ENCODE measurements at regions not wholly inside any gene's neighbourhood (a gene's known extent, or its start where the extent isn't known, plus 50 kb on each side); places are given as distances from the start of the nearest gene placed in this dataset.
"Not testable (repeated sequence)": the region's sequence is repeated elsewhere in the genome, so short reads cannot be mapped to it uniquely, and the experiment has no call there.

DNA sequence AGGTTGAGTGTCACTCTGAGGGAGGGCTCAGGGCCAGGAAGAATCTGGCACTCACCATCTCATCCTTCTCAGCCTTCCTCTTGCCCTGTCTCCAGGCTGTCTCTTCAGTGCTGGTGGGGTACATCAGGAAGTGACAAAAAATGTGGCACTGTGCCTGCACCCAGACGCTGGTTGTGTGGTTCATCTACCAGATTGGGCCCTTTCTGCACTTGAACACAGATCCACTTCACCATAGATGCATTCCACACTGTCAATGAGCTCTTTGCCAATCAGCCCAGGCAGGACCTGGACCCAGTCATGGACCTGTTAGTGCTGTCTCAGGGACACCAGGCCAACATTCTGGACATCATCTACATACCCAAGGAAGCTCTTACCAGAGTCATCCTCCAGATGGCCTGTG lies 247.7 kb downstream of the CWH43 start:
- not testable (repeated sequence) for DNase-seq

DNA sequence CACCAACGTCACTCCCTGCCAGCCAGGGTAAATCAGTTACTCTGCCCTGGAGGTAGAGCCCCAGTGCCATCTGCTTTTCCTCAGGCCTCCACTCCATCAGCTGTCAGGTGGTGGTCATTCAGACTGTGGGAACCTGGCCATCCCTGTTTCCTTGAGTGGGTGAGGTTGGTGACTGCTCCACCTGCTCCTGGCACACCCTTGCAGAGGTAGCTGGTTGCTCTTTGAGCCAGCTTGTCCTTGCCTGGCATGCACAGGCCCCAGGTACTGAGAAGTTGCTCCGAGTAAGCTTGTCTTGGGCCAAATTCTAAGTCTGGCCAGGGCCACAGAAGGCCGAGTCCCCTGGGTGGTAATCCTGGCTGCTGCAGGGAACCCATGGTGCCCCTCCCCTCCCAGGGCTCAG lies 248.3 kb downstream of the CWH43 start:
- H3K9me3 ChIP-seq = peaks cover 0 to 12% (median 0%) of the 10 kb centered on the region in 3 donors
- H3K36me3 ChIP-seq; H3K4me3 ChIP-seq; H3K27me3 ChIP-seq; H3K27ac ChIP-seq; DNase-seq; intact Hi-C loops (cut with DNase I); H3K4me1 ChIP-seq: not testable (repeated sequence)
- 29 to 46% methylated on average over 1 to 3 of the region's 3 CpGs for WGBS, 2 donors

More for the DNA sequence above, 247.7 kb downstream of the CWH43 start:
- H3K4me3 ChIP-seq; H3K36me3 ChIP-seq; H3K27me3 ChIP-seq; H3K27ac ChIP-seq; H3K4me1 ChIP-seq; intact Hi-C loops (cut with DNase I): not testable (repeated sequence)
- peaks cover 0 to 12% (median 0%) of the 10 kb centered on the region in 3 donors for H3K9me3 ChIP-seq
- WGBS, 2 donors = 40 to 50% methylated on average over 1 of the region's 1 CpG

DNA sequence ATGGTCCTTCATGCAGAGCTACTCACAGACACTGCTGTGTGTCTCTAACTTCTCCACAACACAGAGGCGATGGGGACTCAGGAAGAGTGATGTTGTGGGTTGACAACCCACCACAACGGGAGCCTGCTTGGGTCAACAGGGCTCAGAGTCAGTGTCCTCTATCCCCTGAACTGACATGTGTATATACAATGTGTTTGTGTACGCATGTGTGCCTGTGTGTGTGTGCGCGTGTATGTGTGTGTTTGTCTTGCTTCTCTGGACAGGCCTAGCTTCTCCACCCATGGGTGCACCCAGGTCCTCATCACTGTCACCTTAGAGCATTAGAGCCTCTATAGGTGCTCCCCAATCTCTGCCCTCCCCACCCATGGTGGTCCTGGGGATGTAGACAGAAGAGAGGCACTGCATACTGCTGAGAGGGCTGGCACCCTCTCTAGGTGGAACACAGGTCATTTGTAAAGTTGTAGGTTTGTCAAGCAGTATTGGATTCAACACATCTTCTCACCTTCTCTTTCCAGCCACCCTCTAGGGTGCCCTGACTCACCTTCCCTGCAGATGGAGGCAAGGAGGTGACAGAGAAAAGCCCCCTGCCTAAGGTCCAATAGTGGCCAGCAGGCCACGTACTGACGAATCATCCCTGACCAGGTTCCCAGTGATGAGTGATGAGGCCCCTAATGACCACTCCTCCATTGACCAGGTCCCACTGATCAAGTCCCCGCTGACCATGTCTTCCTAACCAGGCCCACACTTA lies 249.5 kb downstream of the CWH43 start:
- WGBS, 2 donors = 81 to 82% methylated on average over 5 to 7 of the region's 8 CpGs
- DNase-seq = not testable (repeated sequence)

DNA sequence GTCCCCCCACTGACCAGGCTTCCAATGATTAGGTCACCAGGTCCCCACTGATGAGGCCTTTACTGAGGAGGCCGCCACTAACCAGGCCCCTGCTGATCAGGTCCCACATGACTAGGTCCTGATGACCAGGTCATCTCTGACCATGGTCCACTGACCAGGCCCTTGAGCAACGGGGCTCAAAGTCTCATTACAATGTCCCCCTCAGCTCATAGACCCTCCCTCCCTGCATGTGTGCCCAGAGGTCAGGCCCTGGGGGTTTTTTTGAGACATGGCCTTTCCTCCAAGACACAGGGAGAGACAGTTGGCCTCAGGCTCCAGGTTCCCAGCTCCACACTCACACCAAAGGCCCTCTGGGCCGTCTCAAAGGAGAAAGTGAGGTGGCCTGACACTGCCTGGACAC lies 250.4 kb downstream of the CWH43 start:
- DNase-seq; intact Hi-C loops (cut with DNase I); H3K27ac ChIP-seq; H3K4me3 ChIP-seq; H3K4me1 ChIP-seq; H3K36me3 ChIP-seq; H3K27me3 ChIP-seq: not testable (repeated sequence)
- H3K9me3 ChIP-seq = peaks cover 0 to 12% (median 0%) of the 10 kb centered on the region in 3 donors
- 20 to 35% methylated on average over 1 to 2 of the region's 3 CpGs for WGBS, 2 donors

More for the DNA sequence above, 249.5 kb downstream of the CWH43 start:
- intact Hi-C loops (cut with DNase I); H3K27ac ChIP-seq; H3K4me1 ChIP-seq; H3K36me3 ChIP-seq; H3K27me3 ChIP-seq; H3K4me3 ChIP-seq: not testable (repeated sequence)
- peaks cover 0 to 12% (median 0%) of the 10 kb centered on the region in 3 donors for H3K9me3 ChIP-seq

- H3K4me3 ChIP-seq; H3K27me3 ChIP-seq; H3K4me1 ChIP-seq; H3K36me3 ChIP-seq; DNase-seq; H3K9me3 ChIP-seq; intact Hi-C loops (cut with DNase I); H3K27ac ChIP-seq: not testable (repeated sequence)
- WGBS, 2 donors = 54 to 71% methylated on average over 2 of the region's 2 CpGs
These were observed 255.2 kb downstream of the CWH43 start for GRCh38 chr4:49241295-49241694.

DNA sequence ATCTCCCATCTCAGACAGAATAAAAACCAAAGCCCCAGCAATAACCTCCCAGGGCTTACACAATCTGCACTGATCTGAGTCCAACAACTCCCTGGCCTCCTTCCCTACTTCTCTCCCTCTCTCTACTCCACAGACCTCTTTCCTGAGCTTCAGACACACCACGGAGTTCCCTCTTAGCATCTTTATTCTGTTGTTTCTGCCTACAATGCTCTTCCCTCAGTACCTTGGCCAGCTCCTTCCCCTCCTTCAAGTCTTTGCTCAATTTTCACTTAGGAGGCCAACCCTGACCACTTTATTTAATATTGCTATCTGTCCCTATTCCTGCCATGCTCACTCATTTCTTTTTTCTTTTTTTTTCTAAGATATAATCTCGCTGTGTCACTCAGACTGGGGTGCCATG lies 276.7 kb downstream of the CWH43 start:
- 30 to 35% methylated on average over 2 of the region's 2 CpGs for WGBS, 2 donors
- intact Hi-C loops (cut with DNase I); H3K27ac ChIP-seq; H3K36me3 ChIP-seq; H3K4me3 ChIP-seq; H3K27me3 ChIP-seq; DNase-seq; H3K4me1 ChIP-seq; H3K9me3 ChIP-seq: not testable (repeated sequence)

GRCh38 chr4:49270435-49270834 lies 284.4 kb downstream of the CWH43 start:
- DNase-seq; H3K4me3 ChIP-seq; H3K27me3 ChIP-seq; H3K36me3 ChIP-seq; H3K4me1 ChIP-seq; H3K27ac ChIP-seq; intact Hi-C loops (cut with DNase I); H3K9me3 ChIP-seq: not testable (repeated sequence)
- 60 to 95% methylated on average over 10 to 11 of the region's 28 CpGs for WGBS, 2 donors

DNA sequence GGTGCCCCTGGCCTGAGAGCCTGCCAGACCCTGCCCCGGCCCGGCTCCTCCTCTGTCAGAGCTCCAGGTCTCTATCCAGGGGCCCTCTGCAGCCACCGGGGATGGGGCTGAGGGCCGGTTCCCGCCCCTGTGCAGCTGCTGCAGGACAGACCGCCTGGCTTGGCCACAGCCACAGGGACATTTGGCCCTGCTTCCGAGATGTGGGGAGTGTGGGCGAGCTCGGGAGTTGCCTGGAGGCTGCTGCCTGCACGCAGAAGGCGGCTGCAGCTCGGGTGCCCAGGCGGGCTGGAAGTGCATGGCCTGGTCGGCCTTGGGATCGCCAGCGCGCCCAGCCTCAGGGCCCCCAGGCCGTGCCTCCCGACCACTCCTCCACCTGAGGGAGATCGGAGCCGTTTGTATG lies 284.8 kb downstream of the CWH43 start:
- H3K36me3 ChIP-seq; H3K4me1 ChIP-seq; intact Hi-C loops (cut with DNase I); H3K27me3 ChIP-seq; H3K4me3 ChIP-seq; DNase-seq; H3K9me3 ChIP-seq; H3K27ac ChIP-seq: not testable (repeated sequence)
- 100% methylated on average over 2 of the region's 21 CpGs; no CpG with 5 or more reads in 1 of the 2 donors for WGBS, 2 donors

DNA sequence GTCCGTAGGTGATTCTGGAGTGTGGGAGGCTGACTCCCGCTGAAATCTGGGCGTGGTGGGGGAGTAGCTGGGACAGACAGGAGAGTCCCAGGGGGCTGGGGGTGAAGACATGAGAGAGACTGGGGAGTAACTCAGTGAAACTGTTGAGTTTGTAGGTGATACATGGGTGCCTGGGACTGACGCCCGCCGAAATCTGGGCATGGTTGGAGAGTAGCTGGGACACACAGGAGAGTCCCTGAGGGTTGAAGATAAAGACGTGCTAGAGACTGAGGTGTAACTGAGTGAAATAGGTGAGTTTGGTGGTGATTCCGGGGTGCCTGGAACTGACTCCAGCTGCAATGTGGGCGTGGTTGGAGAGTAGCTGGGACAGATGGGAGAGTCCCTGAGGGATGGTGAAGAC lies 299.8 kb downstream of the CWH43 start:
- H3K36me3 ChIP-seq; H3K4me1 ChIP-seq; DNase-seq; H3K27ac ChIP-seq; H3K27me3 ChIP-seq; H3K9me3 ChIP-seq; H3K4me3 ChIP-seq; intact Hi-C loops (cut with DNase I): not testable (repeated sequence)
- WGBS, 2 donors = 77 to 80% methylated on average over 1 to 6 of the region's 9 CpGs

- WGBS, 2 donors = 78 to 81% methylated on average over 5 to 15 of the region's 15 CpGs
- H3K27me3 ChIP-seq; H3K36me3 ChIP-seq; H3K4me3 ChIP-seq; intact Hi-C loops (cut with DNase I); H3K4me1 ChIP-seq; DNase-seq; H3K27ac ChIP-seq; H3K9me3 ChIP-seq: not testable (repeated sequence)
These were observed 301.1 kb downstream of the CWH43 start for GRCh38 chr4:49286926-49287745.

GRCh38 chr4:49287893-49288292 lies 301.8 kb downstream of the CWH43 start:
- DNase-seq; H3K9me3 ChIP-seq; H3K27ac ChIP-seq; H3K4me3 ChIP-seq; H3K4me1 ChIP-seq; intact Hi-C loops (cut with DNase I); H3K36me3 ChIP-seq; H3K27me3 ChIP-seq: not testable (repeated sequence)
- WGBS, 2 donors = 60 to 90% methylated on average over 5 to 17 of the region's 17 CpGs

DNA sequence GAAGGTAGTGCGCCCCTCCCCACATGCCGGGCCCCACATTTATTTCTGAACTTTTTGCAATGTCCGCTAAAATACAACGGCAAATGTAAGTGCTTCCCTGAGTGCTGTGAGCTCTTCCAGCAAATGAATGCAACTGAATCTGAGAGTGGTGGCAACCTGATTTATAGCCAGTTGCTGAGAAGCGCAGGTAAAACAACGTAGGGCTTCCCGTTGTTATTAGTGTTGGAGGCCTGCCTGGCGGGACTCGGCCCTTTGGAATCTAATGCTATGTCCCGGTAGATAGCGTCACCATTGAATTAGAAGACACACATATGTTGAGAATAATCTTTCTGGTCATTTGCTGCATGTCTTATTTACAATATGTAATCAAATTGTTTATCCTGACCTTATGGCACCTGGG lies 302.7 kb downstream of the CWH43 start:
- H3K36me3 ChIP-seq; intact Hi-C loops (cut with DNase I); H3K27me3 ChIP-seq; H3K27ac ChIP-seq; DNase-seq; H3K4me1 ChIP-seq; H3K9me3 ChIP-seq; H3K4me3 ChIP-seq: not testable (repeated sequence)
- WGBS, 2 donors = 92 to 93% methylated on average over 10 to 11 of the region's 11 CpGs

- 71 to 79% methylated on average over 12 to 15 of the region's 18 CpGs for WGBS, 2 donors
- H3K36me3 ChIP-seq; H3K4me3 ChIP-seq; H3K4me1 ChIP-seq; H3K27me3 ChIP-seq; intact Hi-C loops (cut with DNase I); H3K9me3 ChIP-seq; H3K27ac ChIP-seq; DNase-seq: not testable (repeated sequence)
These were observed 328.7 kb downstream of the CWH43 start for GRCh38 chr4:49314815-49315214.

Measured in esophagus squamous epithelium (tissue), 5 donors.